Epidermal melanocyte (primary cell): ENCODE measurements at regions not wholly inside any gene's neighbourhood (a gene's known extent, or its start where the extent isn't known, plus 50 kb on each side); places are given as distances from the start of the nearest gene placed in this dataset.

Source experiments
- DNase-seq: peaks from one replicate; pipeline ENCODE4 v3.0.0; 2011; ENCODE audit warnings: low spot score; ENCODE audit not compliant: insufficient read length

- no peak for DNase-seq
Observed at GRCh38 chr10:113287592-113287991, 265.3 kb upstream of the HABP2 start.

GRCh38 chr10:113290137-113290536 lies 262.7 kb upstream of the HABP2 start:
- no peak for DNase-seq

DNA sequence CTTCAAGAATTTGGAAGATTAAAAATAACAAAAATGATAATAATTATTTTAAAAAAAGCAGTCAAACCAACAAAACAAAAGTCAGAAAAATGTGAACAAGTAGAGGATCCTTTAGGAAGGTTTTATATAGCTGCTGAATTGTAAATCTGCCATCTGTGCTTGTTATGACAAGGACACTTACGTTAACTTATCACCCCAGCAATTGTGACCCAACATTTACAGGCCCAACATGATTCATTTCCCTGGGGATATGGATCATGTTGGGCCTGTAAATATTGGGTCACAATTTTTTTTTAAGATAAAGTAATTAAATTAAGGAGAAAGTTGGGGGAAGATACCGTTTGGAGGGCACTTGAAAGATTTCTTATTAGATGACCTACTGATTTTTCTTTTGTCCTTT lies 261.4 kb upstream of the HABP2 start:
- no peak for DNase-seq

DNA sequence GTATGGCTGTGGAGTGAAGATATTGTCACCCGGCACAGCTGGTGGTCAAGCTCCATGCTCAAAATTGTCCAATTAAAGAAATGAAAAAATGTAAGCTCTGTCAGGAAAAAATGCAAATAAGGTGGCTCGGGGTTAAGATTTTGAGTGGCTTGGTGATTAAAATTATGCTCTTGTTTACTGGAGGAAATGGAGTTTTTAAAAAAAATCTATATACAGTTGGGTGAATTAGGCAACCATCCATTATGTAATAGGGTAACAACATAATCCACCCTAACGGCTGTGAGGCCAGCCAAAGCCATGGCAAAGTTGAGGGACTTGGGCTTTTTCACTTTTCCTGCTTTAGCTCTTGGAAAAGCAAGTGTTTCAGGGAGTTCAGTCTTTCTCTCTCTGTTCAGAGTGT lies 260.8 kb upstream of the HABP2 start:
- DNase-seq: no peak

DNA sequence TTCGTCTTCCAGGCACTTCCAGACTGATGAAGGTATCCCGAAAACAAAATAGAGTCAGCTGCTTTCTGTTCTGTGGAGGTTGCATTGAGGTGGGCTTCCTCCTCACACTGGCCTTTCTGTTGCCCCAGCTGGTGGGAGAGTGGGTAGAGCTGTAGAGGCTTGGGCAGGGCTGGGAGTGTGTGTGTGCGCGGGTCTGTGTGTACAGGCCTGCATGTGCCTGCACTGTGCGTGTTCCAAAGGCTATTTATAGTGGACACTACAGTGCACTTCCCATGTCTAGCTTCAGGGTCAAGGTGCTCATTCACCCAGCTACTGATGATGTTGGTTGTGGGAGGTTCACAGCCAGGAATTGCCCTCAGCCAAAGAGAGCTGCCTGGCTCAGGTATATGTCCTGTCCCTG lies 260.1 kb upstream of the HABP2 start:
- no peak for DNase-seq

DNA sequence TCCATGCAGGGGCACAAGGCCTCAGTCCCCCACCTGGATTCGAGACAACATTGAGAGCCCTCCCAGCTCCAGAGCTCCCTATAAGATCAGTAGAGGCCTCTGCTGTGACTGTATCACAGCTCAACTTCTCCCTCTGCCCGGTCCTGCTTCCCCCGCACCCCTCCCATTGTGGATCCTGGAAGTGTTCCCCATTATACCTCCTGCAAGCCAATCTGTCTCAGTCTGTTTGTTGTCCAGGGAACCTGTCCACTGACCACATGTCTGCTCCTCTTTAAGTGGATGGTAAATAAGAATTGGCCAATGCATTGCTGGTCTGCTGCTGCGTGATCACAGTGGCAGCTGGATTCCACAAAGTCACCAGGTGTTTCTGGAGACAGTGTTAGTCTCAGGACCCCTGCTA lies 259.7 kb upstream of the HABP2 start:
- no peak for DNase-seq

- DNase-seq: no peak
Observed at GRCh38 chr10:113294868-113295267, 258.0 kb upstream of the HABP2 start.

DNA sequence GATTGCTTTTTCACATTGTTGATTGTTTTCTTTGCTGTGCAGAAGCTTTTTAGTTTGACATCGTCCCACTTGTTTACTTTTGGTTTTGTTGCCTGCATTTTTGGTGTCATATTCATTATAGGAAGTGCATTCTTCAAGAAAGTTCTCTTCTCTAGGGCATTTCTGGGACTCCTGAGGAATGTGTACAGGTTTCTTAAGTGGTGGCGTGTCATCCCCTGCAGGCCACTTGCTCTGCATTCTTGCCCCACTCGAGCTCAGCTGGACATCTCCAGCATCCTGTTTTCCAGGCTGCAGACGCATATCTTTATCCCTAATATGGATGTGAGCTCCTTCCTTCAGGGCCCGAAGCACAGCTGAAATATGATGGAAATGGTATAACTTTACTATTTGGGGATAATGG lies 255.6 kb upstream of the HABP2 start:
- peak; percentile 39 for DNase-seq

DNA sequence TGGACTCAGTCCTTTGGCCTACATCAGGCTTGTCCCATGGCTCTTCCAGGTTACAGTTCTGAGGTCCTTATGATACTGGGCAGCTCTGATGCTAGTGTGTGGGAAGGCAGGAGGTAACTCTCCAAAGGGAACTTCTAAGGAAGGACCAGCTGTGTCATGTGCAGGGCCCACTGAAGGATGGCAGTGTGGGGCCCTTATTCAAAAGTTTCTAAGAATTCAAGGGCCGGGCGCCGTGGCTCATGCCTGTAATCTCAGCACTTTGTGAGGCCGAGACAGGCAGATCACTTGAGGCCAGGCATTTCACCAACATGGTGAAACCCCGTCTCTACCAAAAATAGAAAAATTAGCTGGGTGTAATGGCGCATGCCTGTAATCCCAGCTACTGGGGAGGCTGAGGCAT lies 254.2 kb upstream of the HABP2 start:
- no peak for DNase-seq

DNA sequence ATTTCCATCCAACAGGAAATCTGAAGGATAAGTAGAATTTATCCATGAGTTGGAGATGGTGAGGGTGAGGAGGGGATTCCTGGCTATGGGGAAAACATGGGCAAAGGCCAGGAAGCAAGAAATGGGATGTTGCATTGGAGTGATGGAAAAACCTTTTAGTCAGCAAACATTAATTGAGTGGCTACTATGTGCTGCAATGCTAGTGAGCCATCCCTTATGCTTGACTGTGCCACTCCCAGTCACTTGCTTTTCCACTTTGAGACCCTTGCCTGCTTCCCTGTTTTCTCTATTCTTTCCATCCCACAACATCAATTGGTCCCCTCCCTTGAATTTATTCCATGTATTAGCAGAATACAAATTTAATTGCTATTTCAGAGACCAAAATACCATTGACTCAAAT lies 252.7 kb upstream of the HABP2 start:
- no peak for DNase-seq

DNA sequence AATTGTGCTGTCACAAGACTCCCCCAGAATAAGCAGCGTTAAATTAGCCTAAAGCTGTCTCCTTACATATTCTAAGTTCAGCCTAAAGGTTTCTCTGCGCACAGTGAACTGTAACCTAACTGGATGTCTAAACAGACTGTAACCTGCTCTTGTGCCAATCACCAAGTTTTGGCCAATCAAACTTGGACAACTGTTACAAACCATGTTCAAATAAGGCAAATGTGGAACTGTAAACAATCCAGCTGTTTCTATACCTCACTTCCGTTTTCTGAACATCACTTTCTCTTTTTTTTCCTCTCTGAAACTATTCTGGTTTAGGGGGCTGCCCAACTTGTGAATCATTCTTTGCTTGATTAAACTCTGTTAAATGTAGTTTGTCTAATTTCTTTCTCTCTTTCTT lies 252.2 kb upstream of the HABP2 start:
- DNase-seq: no peak

DNA sequence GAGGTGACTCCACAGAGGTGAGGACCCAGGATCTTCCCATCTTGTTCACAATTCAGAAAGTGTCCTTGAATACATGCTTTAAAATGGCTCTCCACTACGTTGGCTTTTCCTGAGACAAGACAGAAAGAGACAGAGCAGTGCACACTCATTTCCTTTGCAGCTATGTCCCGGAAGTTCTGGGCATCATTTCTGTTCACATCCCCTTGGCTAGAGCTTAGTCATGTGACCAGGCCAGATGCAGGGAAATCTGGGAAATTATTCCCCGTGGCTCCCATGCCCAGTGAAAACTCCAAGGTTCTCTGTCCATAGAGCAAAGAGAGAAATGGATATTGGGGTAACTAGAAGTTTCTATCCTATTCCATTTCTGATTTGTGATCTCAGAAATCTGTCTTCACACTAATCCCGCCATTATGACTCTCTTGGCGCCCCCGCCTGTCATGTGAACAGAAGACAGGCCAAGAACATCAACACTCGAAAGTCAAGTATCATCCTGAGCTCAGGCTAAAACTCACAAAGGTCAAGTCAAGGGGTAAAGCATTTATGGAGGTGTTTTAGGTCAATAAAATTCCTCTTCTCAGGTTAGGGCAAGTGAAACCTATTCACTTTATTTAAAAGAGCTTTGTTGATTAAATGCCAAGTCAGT lies 251.4 kb upstream of the HABP2 start:
- no peak for DNase-seq

- DNase-seq: no peak
Observed at GRCh38 chr10:113302062-113302461, 250.8 kb upstream of the HABP2 start.

DNA sequence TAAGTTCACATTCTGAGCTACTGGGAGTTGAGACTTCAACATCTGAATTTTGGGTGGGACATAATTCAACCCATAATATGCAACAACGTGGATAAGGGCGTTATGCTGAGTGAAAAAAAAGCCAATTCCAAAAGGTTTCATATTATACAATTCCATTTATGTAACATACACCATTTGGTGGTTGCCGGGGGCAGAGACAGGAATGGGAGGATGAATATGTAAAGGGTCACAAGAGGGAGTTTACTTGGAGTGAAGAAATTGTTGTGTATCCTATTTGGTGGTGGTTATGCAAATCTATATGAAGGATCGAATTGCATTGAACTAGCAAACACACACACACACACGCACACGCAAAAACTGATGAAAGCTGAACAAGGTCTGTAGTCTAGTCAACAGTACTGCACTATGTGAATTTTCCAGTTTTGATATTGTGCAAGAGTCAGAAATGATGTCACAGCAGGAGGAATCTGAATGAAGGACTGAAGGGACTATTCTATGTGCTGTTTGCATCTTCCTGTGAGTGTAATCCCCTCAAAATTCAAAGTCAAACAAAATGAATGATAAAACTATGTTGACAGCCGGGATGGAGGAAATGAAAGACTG lies 249.2 kb upstream of the HABP2 start:
- DNase-seq: no peak

DNA sequence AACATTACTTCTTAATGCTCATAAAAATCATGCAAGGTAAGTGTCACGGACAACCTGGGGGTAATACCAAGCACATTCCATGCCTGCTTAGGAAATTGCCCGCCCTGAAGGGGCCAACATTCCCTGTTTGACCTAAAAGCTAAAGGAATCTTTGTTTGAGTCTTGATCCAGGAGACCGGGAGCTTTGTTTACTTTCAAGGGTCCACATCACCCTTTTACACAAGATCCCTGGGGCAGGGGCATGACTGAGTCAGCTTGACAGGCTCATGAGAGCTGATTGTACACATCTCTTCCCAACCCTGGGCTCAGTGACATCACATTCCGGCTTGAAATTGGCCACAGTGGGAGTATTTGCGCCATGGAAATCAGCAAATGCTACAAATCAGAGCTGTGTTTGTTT lies 248.1 kb upstream of the HABP2 start:
- no peak for DNase-seq

- no peak for DNase-seq
Observed at GRCh38 chr10:113305871-113306270, 247.0 kb upstream of the HABP2 start.

GRCh38 chr10:113309791-113310190 lies 243.1 kb upstream of the HABP2 start:
- DNase-seq: no peak

- no peak for DNase-seq
Observed at GRCh38 chr10:113310347-113310746, 242.5 kb upstream of the HABP2 start.

GRCh38 chr10:113313048-113313602 lies 239.7 kb upstream of the HABP2 start:
- DNase-seq: no peak

GRCh38 chr10:113313722-113314121 lies 239.1 kb upstream of the HABP2 start:
- no peak for DNase-seq

- no peak for DNase-seq
Observed at GRCh38 chr10:113316506-113316905, 236.3 kb upstream of the HABP2 start.

DNA sequence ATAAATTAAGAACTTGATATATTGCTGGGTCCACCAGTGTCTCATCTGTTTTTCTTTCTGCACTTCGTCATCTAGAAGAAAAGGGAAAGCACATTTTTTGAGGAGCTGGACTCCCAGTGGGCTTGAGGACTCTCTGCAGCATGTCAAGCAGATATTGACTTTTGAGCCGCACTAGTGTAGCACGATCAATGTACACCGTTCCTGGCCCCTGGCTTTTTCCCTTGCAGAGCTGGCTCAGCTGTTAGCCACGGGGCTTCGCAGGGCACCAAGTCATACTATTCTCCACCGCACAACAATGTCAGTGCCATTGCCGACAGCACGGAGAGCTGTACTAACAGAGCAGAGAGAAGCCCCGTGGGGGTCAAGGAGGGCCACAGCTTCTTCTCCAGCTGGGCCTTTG lies 235.4 kb upstream of the HABP2 start:
- DNase-seq: no peak

GRCh38 chr10:113319479-113319878 lies 233.4 kb upstream of the HABP2 start:
- no peak for DNase-seq
